Natural killer cell treated with Interleukin-12 subunit alpha and Interleukin-12 subunit beta and Interleukin-15 and Interleukin-18, amount 100 ng/mL, for 72 hours (primary cell): ENCODE measurements at regions not wholly inside any gene's neighbourhood (a gene's known extent, or its start where the extent isn't known, plus 50 kb on each side); places are given as distances from the start of the nearest gene placed in this dataset.

Experiments used
- ATAC-seq, 2 donors: fragments of 150-1000 bp; cut with Tn5 transposase in 1 of 2; sonication (Bioruptor Pico), chemical (Tn5 transposase) in 1 of 2; 2 replicates each; pipeline ENCODE4 v1.10.0; 2021
- DNase-seq: peaks from one replicate; pipeline ENCODE4 v3.0.0; 2022; ENCODE audit warnings: low spot score
- H3K27ac Mint-ChIP-seq, 2 donors: 1 replicate in 1 of 2; 2 replicates in 1 of 2; pipeline ENCODE4 v1.8.0; 2022; ENCODE audit warnings: mixed read lengths in 2 of 2, mild to moderate bottlenecking in 1 of 2, moderate library complexity in 1 of 2
- H3K27me3 Mint-ChIP-seq, 2 donors: 1 replicate in 1 of 2; 2 replicates in 1 of 2; pipeline ENCODE4 v1.8.0; 2022; ENCODE audit warnings: mixed read lengths in 2 of 2
- H3K36me3 Mint-ChIP-seq: one replicate; pipeline ENCODE4 v1.8.0; 2022; ENCODE audit warnings: mixed read lengths
- H3K4me1 Mint-ChIP-seq, 2 donors: 1 replicate in 1 of 2; 2 replicates in 1 of 2; pipeline ENCODE4 v1.8.0; 2022; ENCODE audit warnings: low read depth in 2 of 2, mixed read lengths in 2 of 2, mild to moderate bottlenecking in 1 of 2
- H3K4me3 Mint-ChIP-seq: one replicate; pipeline ENCODE4 v1.8.0; 2022; ENCODE audit warnings: mixed read lengths
- H3K9me3 Mint-ChIP-seq: 2 replicates; pipeline ENCODE4 v1.8.0; 2022; ENCODE audit warnings: mixed read lengths

- H3K27ac Mint-ChIP-seq, result no peak overlapping the region
- no peak for ATAC-seq
- H3K9me3 Mint-ChIP-seq, result no peaks in the 10 kb centered on the region
- DNase-seq, result no peak
- H3K4me3 Mint-ChIP-seq, result no peak overlapping the region
- H3K36me3 Mint-ChIP-seq, result no peaks in the 10 kb centered on the region
- no peaks in the 10 kb centered on the region for H3K4me1 Mint-ChIP-seq
- peaks cover under 1 to 5% of the 10 kb centered on the region in 2 donors for H3K27me3 Mint-ChIP-seq
Observed at GRCh38 chr13:80862456-80862855, 521.5 kb upstream of the SPRY2 start.

GRCh38 chr13:80860845-80861244 lies 519.9 kb upstream of the SPRY2 start:
- Mint-ChIP-seq H3K4me1 (no peaks in the 10 kb centered on the region), H3K36me3 (no peaks in the 10 kb centered on the region), H3K4me3 (no peak overlapping the region), H3K9me3 (no peaks in the 10 kb centered on the region), H3K27ac (no peak overlapping the region), H3K27me3 (peaks cover 0 to 5% of the 10 kb centered on the region in 2 donors)
- ATAC-seq, result no peak
- no peak for DNase-seq

GRCh38 chr13:80858131-80858530 lies 517.2 kb upstream of the SPRY2 start:
- DNase-seq (no peak), ATAC-seq (no peak)
- no peaks in the 10 kb centered on the region for H3K36me3 Mint-ChIP-seq
- H3K9me3 Mint-ChIP-seq, result no peaks in the 10 kb centered on the region
- no peaks in the 10 kb centered on the region for H3K4me1 Mint-ChIP-seq
- no peak overlapping the region for H3K4me3 Mint-ChIP-seq
- H3K27ac Mint-ChIP-seq, result no peak overlapping the region
- no peaks in the 10 kb centered on the region for H3K27me3 Mint-ChIP-seq

GRCh38 chr13:80857321-80857720 lies 516.4 kb upstream of the SPRY2 start:
- no peaks in the 10 kb centered on the region for H3K36me3 Mint-ChIP-seq
- no peaks in the 10 kb centered on the region for H3K4me1 Mint-ChIP-seq
- H3K9me3 Mint-ChIP-seq, result no peaks in the 10 kb centered on the region
- no peak overlapping the region for H3K4me3 Mint-ChIP-seq
- no peak overlapping the region for H3K27ac Mint-ChIP-seq
- no peaks in the 10 kb centered on the region for H3K27me3 Mint-ChIP-seq
- DNase-seq (no peak), ATAC-seq (no peak)

- DNase-seq (no peak), ATAC-seq (no peak)
- Mint-ChIP-seq H3K27ac (no peak overlapping the region), H3K9me3 (peaks cover 3% of the 10 kb centered on the region), H3K4me1 (no peaks in the 10 kb centered on the region), H3K27me3 (no peaks in the 10 kb centered on the region), H3K36me3 (no peaks in the 10 kb centered on the region), H3K4me3 (no peak overlapping the region)
Observed at GRCh38 chr13:80850771-80851170, 509.8 kb upstream of the SPRY2 start.

GRCh38 chr13:80844164-80844563 lies 503.2 kb upstream of the SPRY2 start:
- Mint-ChIP-seq H3K4me1 (no peaks in the 10 kb centered on the region), H3K27me3 (no peaks in the 10 kb centered on the region), H3K9me3 (peaks cover 3% of the 10 kb centered on the region), H3K4me3 (no peak overlapping the region), H3K36me3 (no peaks in the 10 kb centered on the region), H3K27ac (no peak overlapping the region)
- DNase-seq, result no peak
- no peak for ATAC-seq

- no peak overlapping the region for H3K4me3 Mint-ChIP-seq
- H3K27me3 Mint-ChIP-seq, result no peaks in the 10 kb centered on the region
- H3K27ac Mint-ChIP-seq, result no peak overlapping the region
- H3K9me3 Mint-ChIP-seq, result no peaks in the 10 kb centered on the region
- DNase-seq (no peak), ATAC-seq (no peak)
- H3K4me1 Mint-ChIP-seq, result no peaks in the 10 kb centered on the region
- H3K36me3 Mint-ChIP-seq, result peaks cover 7% of the 10 kb centered on the region
Observed at GRCh38 chr13:80841414-80841813, 500.5 kb upstream of the SPRY2 start.

GRCh38 chr13:80840316-80840976 lies 499.5 kb upstream of the SPRY2 start:
- Mint-ChIP-seq H3K9me3 (no peaks in the 10 kb centered on the region), H3K27me3 (no peaks in the 10 kb centered on the region), H3K4me3 (no peak overlapping the region), H3K36me3 (peaks cover 12% of the 10 kb centered on the region), H3K27ac (no peak overlapping the region), H3K4me1 (no peaks in the 10 kb centered on the region)
- DNase-seq, result no peak
- ATAC-seq, result no peak

- peaks cover 11% of the 10 kb centered on the region for H3K9me3 Mint-ChIP-seq
- ATAC-seq, result no peak
- H3K27ac Mint-ChIP-seq, result no peak overlapping the region
- H3K27me3 Mint-ChIP-seq, result no peaks in the 10 kb centered on the region
- H3K4me1 Mint-ChIP-seq, result no peaks in the 10 kb centered on the region
- no peak for DNase-seq
- no peak overlapping the region for H3K4me3 Mint-ChIP-seq
- H3K36me3 Mint-ChIP-seq, result peaks cover 28% of the 10 kb centered on the region
Observed at GRCh38 chr13:80835902-80836301, 495.0 kb upstream of the SPRY2 start.

- DNase-seq (no peak), ATAC-seq (no peak)
- Mint-ChIP-seq H3K4me3 (no peak overlapping the region), H3K27me3 (no peaks in the 10 kb centered on the region), H3K27ac (no peak overlapping the region), H3K9me3 (peaks cover 13% of the 10 kb centered on the region), H3K36me3 (peaks cover 19% of the 10 kb centered on the region), H3K4me1 (no peaks in the 10 kb centered on the region)
Observed at GRCh38 chr13:80830431-80830830, 489.5 kb upstream of the SPRY2 start.

GRCh38 chr13:80828759-80829158 lies 487.8 kb upstream of the SPRY2 start:
- H3K4me1 Mint-ChIP-seq, result peaks cover 0 to 3% of the 10 kb centered on the region in 2 donors
- ATAC-seq, result no peak
- no peaks in the 10 kb centered on the region for H3K27me3 Mint-ChIP-seq
- no peak overlapping the region for H3K4me3 Mint-ChIP-seq
- peaks cover 10% of the 10 kb centered on the region for H3K36me3 Mint-ChIP-seq
- peaks cover 7% of the 10 kb centered on the region for H3K9me3 Mint-ChIP-seq
- no peak for DNase-seq
- no peak overlapping the region for H3K27ac Mint-ChIP-seq

GRCh38 chr13:80825276-80825675 lies 484.4 kb upstream of the SPRY2 start:
- no peak for DNase-seq
- Mint-ChIP-seq H3K9me3 (no peaks in the 10 kb centered on the region), H3K27ac (no peak overlapping the region), H3K36me3 (no peaks in the 10 kb centered on the region), H3K4me3 (no peak overlapping the region), H3K4me1 (peaks cover 0 to 3% of the 10 kb centered on the region in 2 donors), H3K27me3 (no peaks in the 10 kb centered on the region)
- ATAC-seq, result no peak

GRCh38 chr13:80824229-80824628 lies 483.3 kb upstream of the SPRY2 start:
- no peaks in the 10 kb centered on the region for H3K36me3 Mint-ChIP-seq
- H3K4me3 Mint-ChIP-seq, result no peak overlapping the region
- DNase-seq, result no peak
- ATAC-seq, result no peak
- no peak overlapping the region for H3K27ac Mint-ChIP-seq
- no peaks in the 10 kb centered on the region for H3K27me3 Mint-ChIP-seq
- H3K4me1 Mint-ChIP-seq, result peaks cover 0 to 3% of the 10 kb centered on the region in 2 donors
- no peaks in the 10 kb centered on the region for H3K9me3 Mint-ChIP-seq

- H3K9me3 Mint-ChIP-seq, result no peaks in the 10 kb centered on the region
- no peak overlapping the region for H3K4me3 Mint-ChIP-seq
- H3K36me3 Mint-ChIP-seq, result no peaks in the 10 kb centered on the region
- DNase-seq (no peak), ATAC-seq (no peak)
- peaks cover 0 to 3% of the 10 kb centered on the region in 2 donors for H3K4me1 Mint-ChIP-seq
- no peak overlapping the region for H3K27ac Mint-ChIP-seq
- H3K27me3 Mint-ChIP-seq, result no peaks in the 10 kb centered on the region
Observed at GRCh38 chr13:80823472-80823871, 482.5 kb upstream of the SPRY2 start.

GRCh38 chr13:80821466-80821865 lies 480.5 kb upstream of the SPRY2 start:
- no peaks in the 10 kb centered on the region for H3K9me3 Mint-ChIP-seq
- H3K27ac Mint-ChIP-seq, result no peak overlapping the region
- no peak overlapping the region for H3K4me3 Mint-ChIP-seq
- no peaks in the 10 kb centered on the region for H3K27me3 Mint-ChIP-seq
- peaks cover 0 to 3% of the 10 kb centered on the region in 2 donors for H3K4me1 Mint-ChIP-seq
- no peak for ATAC-seq
- no peak for DNase-seq
- H3K36me3 Mint-ChIP-seq, result no peaks in the 10 kb centered on the region
